Loucy (cell line): ENCODE measurements at regions not wholly inside any gene's neighbourhood (a gene's known extent, or its start where the extent isn't known, plus 50 kb on each side); places are given as distances from the start of the nearest gene placed in this dataset.

Experiments
- EZH2phosphoT487 ChIP-seq: fragments of 200-600 bp; IDR thresholded peaks from 2 replicates; pipeline ENCODE4 v1.6.1; 2018; ENCODE audit warnings: antibody characterized with exemption, mild to moderate bottlenecking, moderate library complexity, borderline replicate concordance
- TF ChIP-seq, protein P1 (sequence below): fragments of 200-600 bp; sonication (generic); conservative IDR thresholded peaks from 2 replicates; pipeline ENCODE4 v1.5.1; 2014; ENCODE audit warnings: mild to moderate bottlenecking, antibody characterized with exemption, low read length

DNA sequence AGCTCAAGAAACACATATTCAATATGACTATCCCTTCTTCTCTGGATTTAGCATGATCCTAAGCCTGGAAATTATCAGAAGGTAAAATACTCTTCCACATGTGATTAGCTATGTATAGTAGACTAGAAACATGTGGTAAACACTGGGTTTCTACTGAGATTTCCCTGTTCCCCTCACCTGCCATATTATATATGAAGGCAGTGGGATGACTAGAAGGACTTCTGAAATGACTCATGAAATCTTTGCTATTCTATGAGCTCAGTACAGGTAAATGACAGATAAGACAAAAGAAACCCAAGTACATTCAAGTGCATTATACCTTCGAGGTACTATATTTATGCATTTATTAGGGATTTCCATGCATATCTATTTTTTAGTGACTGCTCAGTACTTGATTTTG is 152.9 kb downstream of the DNAJB9 start:
- TF ChIP-seq, protein P1, sequence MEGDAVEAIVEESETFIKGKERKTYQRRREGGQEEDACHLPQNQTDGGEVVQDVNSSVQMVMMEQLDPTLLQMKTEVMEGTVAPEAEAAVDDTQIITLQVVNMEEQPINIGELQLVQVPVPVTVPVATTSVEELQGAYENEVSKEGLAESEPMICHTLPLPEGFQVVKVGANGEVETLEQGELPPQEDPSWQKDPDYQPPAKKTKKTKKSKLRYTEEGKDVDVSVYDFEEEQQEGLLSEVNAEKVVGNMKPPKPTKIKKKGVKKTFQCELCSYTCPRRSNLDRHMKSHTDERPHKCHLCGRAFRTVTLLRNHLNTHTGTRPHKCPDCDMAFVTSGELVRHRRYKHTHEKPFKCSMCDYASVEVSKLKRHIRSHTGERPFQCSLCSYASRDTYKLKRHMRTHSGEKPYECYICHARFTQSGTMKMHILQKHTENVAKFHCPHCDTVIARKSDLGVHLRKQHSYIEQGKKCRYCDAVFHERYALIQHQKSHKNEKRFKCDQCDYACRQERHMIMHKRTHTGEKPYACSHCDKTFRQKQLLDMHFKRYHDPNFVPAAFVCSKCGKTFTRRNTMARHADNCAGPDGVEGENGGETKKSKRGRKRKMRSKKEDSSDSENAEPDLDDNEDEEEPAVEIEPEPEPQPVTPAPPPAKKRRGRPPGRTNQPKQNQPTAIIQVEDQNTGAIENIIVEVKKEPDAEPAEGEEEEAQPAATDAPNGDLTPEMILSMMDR = no peak
- no peak for TF ChIP-seq EZH2phosphoT487
